ENCODE measurements at regions not wholly inside any gene's neighbourhood (a gene's known extent, or its start where the extent isn't known, plus 50 kb on each side); places are given as distances from the start of the nearest gene placed in this dataset.
"Not testable (repeated sequence)": the region's sequence is repeated elsewhere in the genome, so short reads cannot be mapped to it uniquely, and the experiment has no call there.

GRCh38 chr3:21955406-21955805, 204.4 kb upstream of the ZNF385D start:
- no peak for DNase-seq
- intact Hi-C loops (cut with DNase I), result no loop called here

- no peak for DNase-seq
- intact Hi-C loops (cut with DNase I), result no loop called here
Observed at GRCh38 chr3:21960033-21960432, 209.0 kb upstream of the ZNF385D start.

GRCh38 chr3:21962456-21962855, 211.4 kb upstream of the ZNF385D start:
- intact Hi-C loops (cut with DNase I), result no loop called here
- DNase-seq, result no peak

- intact Hi-C loops (cut with DNase I); DNase-seq: not testable (repeated sequence)
Observed at GRCh38 chr3:21966457-21966856, 215.4 kb upstream of the ZNF385D start.

- DNase-seq, result no peak
- intact Hi-C loops (cut with DNase I), result no loop called here
Observed at GRCh38 chr3:21979706-21980105, 228.7 kb upstream of the ZNF385D start.

GRCh38 chr3:21989341-21990042, 238.5 kb upstream of the ZNF385D start:
- no peak for DNase-seq
- intact Hi-C loops (cut with DNase I), result no loop called here

- intact Hi-C loops (cut with DNase I), result no loop called here
- DNase-seq, result no peak
Observed at GRCh38 chr3:21991061-21991460, 240.1 kb upstream of the ZNF385D start.

- intact Hi-C loops (cut with DNase I), result no loop called here
- DNase-seq, result no peak
Observed at GRCh38 chr3:21995079-21995607, 244.1 kb upstream of the ZNF385D start.

GRCh38 chr3:22007368-22007767, 256.4 kb upstream of the ZNF385D start:
- intact Hi-C loops (cut with DNase I), result no loop called here
- DNase-seq, result no peak

GRCh38 chr3:22010997-22011396, 260.0 kb upstream of the ZNF385D start:
- intact Hi-C loops (cut with DNase I), result no loop called here
- DNase-seq, result no peak

GRCh38 chr3:22012471-22012870, 261.5 kb upstream of the ZNF385D start:
- no peak for DNase-seq
- intact Hi-C loops (cut with DNase I), result no loop called here

GRCh38 chr3:22013641-22014040, 262.6 kb upstream of the ZNF385D start:
- intact Hi-C loops (cut with DNase I), result no loop called here
- no peak for DNase-seq

- intact Hi-C loops (cut with DNase I), result no loop called here
- no peak for DNase-seq
Observed at GRCh38 chr3:22016197-22016596, 265.2 kb upstream of the ZNF385D start.

GRCh38 chr3:22024638-22025037, 273.6 kb upstream of the ZNF385D start:
- DNase-seq; intact Hi-C loops (cut with DNase I): not testable (repeated sequence)

GRCh38 chr3:22029480-22029879, 278.5 kb upstream of the ZNF385D start:
- intact Hi-C loops (cut with DNase I), result no loop called here
- DNase-seq, result no peak

- intact Hi-C loops (cut with DNase I), result no loop called here
- DNase-seq, result no peak
Observed at GRCh38 chr3:22039161-22039560, 288.2 kb upstream of the ZNF385D start.

- no peak for DNase-seq
- intact Hi-C loops (cut with DNase I), result no loop called here
Observed at GRCh38 chr3:22040150-22040549, 289.1 kb upstream of the ZNF385D start.

GRCh38 chr3:22045882-22046281, 294.9 kb upstream of the ZNF385D start:
- DNase-seq, result no peak
- intact Hi-C loops (cut with DNase I), result no loop called here

GRCh38 chr3:22063500-22063899, 312.5 kb upstream of the ZNF385D start:
- intact Hi-C loops (cut with DNase I), result no loop called here
- no peak for DNase-seq

GRCh38 chr3:22068619-22069018, 317.6 kb upstream of the ZNF385D start:
- no peak for DNase-seq
- intact Hi-C loops (cut with DNase I), result no loop called here

GRCh38 chr3:22088204-22088603, 337.2 kb upstream of the ZNF385D start:
- intact Hi-C loops (cut with DNase I), result no loop called here
- DNase-seq, result no peak
